Osteocyte (in vitro differentiated cells): ENCODE measurements at regions not wholly inside any gene's neighbourhood (a gene's known extent, or its start where the extent isn't known, plus 50 kb on each side); places are given as distances from the start of the nearest gene placed in this dataset.

Source experiments
- DNase-seq: peaks from one replicate; pipeline ENCODE4 v3.0.0; 2021; ENCODE audit warnings: mixed read lengths; ENCODE audit not compliant: unreplicated experiment; ENCODE audit errors: extremely low spot score
- H3K27ac Mint-ChIP-seq: one replicate; pipeline ENCODE4 v1.8.0; 2021; ENCODE audit warnings: mild to moderate bottlenecking, mixed read lengths; ENCODE audit not compliant: unreplicated experiment
- H3K27me3 Mint-ChIP-seq: one replicate; pipeline ENCODE4 v1.8.0; 2021; ENCODE audit warnings: mixed read lengths; ENCODE audit not compliant: unreplicated experiment
- H3K36me3 Mint-ChIP-seq: one replicate; pipeline ENCODE4 v1.8.0; 2021; ENCODE audit warnings: mixed read lengths; ENCODE audit not compliant: unreplicated experiment
- H3K4me1 Mint-ChIP-seq: one replicate; pipeline ENCODE4 v1.8.0; 2021; ENCODE audit warnings: mixed read lengths; ENCODE audit not compliant: unreplicated experiment
- H3K4me3 Mint-ChIP-seq: one replicate; pipeline ENCODE4 v1.8.0; 2021; ENCODE audit warnings: mild to moderate bottlenecking, moderate library complexity, mixed read lengths; ENCODE audit not compliant: unreplicated experiment
- H3K9me3 Mint-ChIP-seq: one replicate; pipeline ENCODE4 v1.8.0; 2021; ENCODE audit warnings: mixed read lengths; ENCODE audit not compliant: unreplicated experiment
- CTCF ChIP-seq: fragments of 200-600 bp; sonication (generic); IDR thresholded peaks from 2 replicates; pipeline ENCODE4 v1.5.0; 2021; ENCODE audit warnings: antibody characterized with exemption, mild to moderate bottlenecking, moderate library complexity

GRCh38 chr12:33718631-33719030 is 279.0 kb upstream of the SYT10 start:
- Mint-ChIP-seq H3K4me1 (no peaks in the 10 kb centered on the region), H3K4me3 (no peak overlapping the region), H3K36me3 (no peaks in the 10 kb centered on the region), H3K27me3 (no peaks in the 10 kb centered on the region), H3K9me3 (no peaks in the 10 kb centered on the region), H3K27ac (no peak overlapping the region)
- DNase-seq: no peak
- TF ChIP-seq CTCF: no peak

DNA sequence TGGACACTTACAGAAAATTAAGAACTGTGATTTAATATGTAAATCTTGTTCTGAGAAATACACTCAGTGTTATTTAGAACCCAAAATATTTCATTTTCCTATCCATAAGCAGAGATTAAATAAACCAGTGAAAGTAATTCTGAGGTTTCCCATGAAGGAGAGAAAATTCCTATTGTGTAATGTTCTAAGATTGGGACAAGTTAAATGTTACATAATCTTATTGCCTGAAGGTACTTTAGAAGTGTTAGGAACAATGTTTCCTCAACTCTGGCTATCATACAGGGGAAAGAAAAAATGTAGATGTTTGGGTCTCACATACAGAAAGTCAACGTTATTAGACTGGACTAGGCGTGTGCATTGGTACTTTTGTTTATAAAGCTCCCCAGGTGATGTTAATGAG is 281.9 kb upstream of the SYT10 start:
- Mint-ChIP-seq H3K9me3 (peaks cover 5% of the 10 kb centered on the region), H3K27me3 (no peaks in the 10 kb centered on the region), H3K4me3 (no peak overlapping the region), H3K4me1 (no peaks in the 10 kb centered on the region), H3K27ac (no peak overlapping the region), H3K36me3 (no peaks in the 10 kb centered on the region)
- no peak for DNase-seq
- no peak for TF ChIP-seq CTCF

GRCh38 chr12:33724867-33725266 is 285.2 kb upstream of the SYT10 start:
- no peaks in the 10 kb centered on the region for H3K4me1 Mint-ChIP-seq
- TF ChIP-seq CTCF: no peak
- peaks cover 22% of the 10 kb centered on the region for H3K9me3 Mint-ChIP-seq
- no peak overlapping the region for H3K4me3 Mint-ChIP-seq
- DNase-seq: no peak
- H3K27me3 Mint-ChIP-seq: no peaks in the 10 kb centered on the region
- H3K27ac Mint-ChIP-seq: no peak overlapping the region
- no peaks in the 10 kb centered on the region for H3K36me3 Mint-ChIP-seq

GRCh38 chr12:33734871-33735270 is 287.4 kb upstream of the ALG10 start:
- DNase-seq: no peak
- Mint-ChIP-seq H3K27me3 (no peaks in the 10 kb centered on the region), H3K4me3 (no peak overlapping the region), H3K9me3 (peaks cover 20% of the 10 kb centered on the region), H3K4me1 (no peaks in the 10 kb centered on the region), H3K27ac (no peak overlapping the region), H3K36me3 (no peaks in the 10 kb centered on the region)
- TF ChIP-seq CTCF: no peak

DNA sequence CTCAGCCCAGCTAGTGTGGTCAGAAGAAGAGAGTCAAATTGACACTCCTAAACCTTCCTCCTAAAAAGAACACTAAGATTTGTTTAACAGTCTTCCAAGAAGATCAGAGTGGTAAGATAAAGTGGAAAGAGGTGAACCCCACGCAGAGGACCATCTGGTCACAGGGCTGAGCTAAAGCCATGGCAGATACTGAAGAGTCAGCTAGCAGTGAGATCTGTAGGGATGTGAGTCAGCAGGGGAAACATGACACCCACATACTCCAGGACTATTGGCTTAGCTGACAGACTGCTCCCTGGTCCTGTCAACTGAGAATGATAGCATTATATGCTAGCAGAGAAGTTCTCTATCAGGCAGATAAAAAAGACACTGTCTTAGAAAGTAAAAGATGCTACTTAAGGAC is 269.4 kb upstream of the ALG10 start:
- no peak overlapping the region for H3K4me3 Mint-ChIP-seq
- no peaks in the 10 kb centered on the region for H3K4me1 Mint-ChIP-seq
- H3K36me3 Mint-ChIP-seq: no peaks in the 10 kb centered on the region
- H3K27me3 Mint-ChIP-seq: no peaks in the 10 kb centered on the region
- DNase-seq: no peak
- TF ChIP-seq CTCF: no peak
- peaks cover 16% of the 10 kb centered on the region for H3K9me3 Mint-ChIP-seq
- no peak overlapping the region for H3K27ac Mint-ChIP-seq
